SU-DHL-6 (cell line): ENCODE measurements at regions not wholly inside any gene's neighbourhood (a gene's known extent, or its start where the extent isn't known, plus 50 kb on each side); places are given as distances from the start of the nearest gene placed in this dataset.

Experiments
- EZH2phosphoT487 ChIP-seq: fragments of 200-600 bp; sonication (generic), shearing (Covaris generic); conservative IDR thresholded peaks from 2 replicates; pipeline ENCODE4 v1.6.1; 2018; ENCODE audit warnings: mild to moderate bottlenecking, antibody characterized with exemption, low read length, moderate library complexity, mixed read lengths
- TF ChIP-seq, protein P1 (sequence below): fragments of 200-600 bp; sonication (generic); IDR thresholded peaks from one replicate; pipeline ENCODE4 v1.5.1; 2017; ENCODE audit warnings: antibody characterized with exemption, mild to moderate bottlenecking, low read length, moderate library complexity; ENCODE audit not compliant: insufficient read depth, poor library complexity, severe bottlenecking

- TF ChIP-seq, protein P1, sequence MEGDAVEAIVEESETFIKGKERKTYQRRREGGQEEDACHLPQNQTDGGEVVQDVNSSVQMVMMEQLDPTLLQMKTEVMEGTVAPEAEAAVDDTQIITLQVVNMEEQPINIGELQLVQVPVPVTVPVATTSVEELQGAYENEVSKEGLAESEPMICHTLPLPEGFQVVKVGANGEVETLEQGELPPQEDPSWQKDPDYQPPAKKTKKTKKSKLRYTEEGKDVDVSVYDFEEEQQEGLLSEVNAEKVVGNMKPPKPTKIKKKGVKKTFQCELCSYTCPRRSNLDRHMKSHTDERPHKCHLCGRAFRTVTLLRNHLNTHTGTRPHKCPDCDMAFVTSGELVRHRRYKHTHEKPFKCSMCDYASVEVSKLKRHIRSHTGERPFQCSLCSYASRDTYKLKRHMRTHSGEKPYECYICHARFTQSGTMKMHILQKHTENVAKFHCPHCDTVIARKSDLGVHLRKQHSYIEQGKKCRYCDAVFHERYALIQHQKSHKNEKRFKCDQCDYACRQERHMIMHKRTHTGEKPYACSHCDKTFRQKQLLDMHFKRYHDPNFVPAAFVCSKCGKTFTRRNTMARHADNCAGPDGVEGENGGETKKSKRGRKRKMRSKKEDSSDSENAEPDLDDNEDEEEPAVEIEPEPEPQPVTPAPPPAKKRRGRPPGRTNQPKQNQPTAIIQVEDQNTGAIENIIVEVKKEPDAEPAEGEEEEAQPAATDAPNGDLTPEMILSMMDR = no peak
- no peak for TF ChIP-seq EZH2phosphoT487
Observed at GRCh38 chr11:86119906-86120305, 51.0 kb upstream of the PICALM start.
